NT2/D1 (cell line): ENCODE measurements at regions not wholly inside any gene's neighbourhood (a gene's known extent, or its start where the extent isn't known, plus 50 kb on each side); places are given as distances from the start of the nearest gene placed in this dataset.

Experiments used
- DNase-seq: peaks from one replicate; pipeline ENCODE4 v3.0.0-alpha.2; 2011; ENCODE audit warnings: low read depth, low spot score
- H3K27me3 ChIP-seq: 2 replicates; pipeline ENCODE4 v1.6.0; 2011; ENCODE audit warnings: mild to moderate bottlenecking; ENCODE audit not compliant: insufficient read length, insufficient read depth
- H3K36me3 ChIP-seq: 2 replicates; pipeline ENCODE4 v1.6.1; 2011; ENCODE audit warnings: mild to moderate bottlenecking, low read length, mixed read lengths; ENCODE audit not compliant: insufficient read depth, insufficient read length
- H3K4me1 ChIP-seq: 2 replicates; pipeline ENCODE4 v1.5.1; 2011; ENCODE audit not compliant: insufficient read depth, insufficient read length
- H3K4me3 ChIP-seq: 2 replicates; pipeline ENCODE4 v1.5.1; 2011; ENCODE audit warnings: low read depth; ENCODE audit not compliant: insufficient read length
- H3K9ac ChIP-seq: 2 replicates; pipeline ENCODE4 v1.6.0; 2011; ENCODE audit warnings: low read depth; ENCODE audit not compliant: insufficient read length
- H3K9me3 ChIP-seq: 2 replicates; pipeline ENCODE4 v1.5.1; 2011; ENCODE audit warnings: mild to moderate bottlenecking, low read length; ENCODE audit not compliant: insufficient read depth
- SUZ12 ChIP-seq: IDR thresholded peaks from 2 replicates; pipeline ENCODE4 v1.6.1; 2011; ENCODE audit not compliant: insufficient read length, insufficient read depth; ENCODE audit errors: extremely low read depth
- YY1 ChIP-seq: IDR thresholded peaks from 2 replicates; pipeline ENCODE4 v1.6.1; 2011; ENCODE audit not compliant: insufficient read length, insufficient read depth
- ZNF274 ChIP-seq: IDR thresholded peaks from 2 replicates; pipeline ENCODE4 v1.6.1; 2011; ENCODE audit warnings: mild to moderate bottlenecking, low read depth, low read length

GRCh38 chr14:65957631-65958205 lies 528.5 kb upstream of the CCDC196 start:
- Histone ChIP-seq H3K9ac (no peak overlapping the region), H3K36me3 (no peaks in the 10 kb centered on the region), H3K27me3 (no peaks in the 10 kb centered on the region), H3K4me3 (no peak overlapping the region), H3K9me3 (no peaks in the 10 kb centered on the region), H3K4me1 (peaks cover 2% of the 10 kb centered on the region)
- DNase-seq = no peak
- no peak for TF ChIP-seq YY1
- TF ChIP-seq SUZ12 = no peak
- TF ChIP-seq ZNF274 = no peak

- H3K9ac ChIP-seq = no peak overlapping the region
- no peaks in the 10 kb centered on the region for H3K9me3 ChIP-seq
- no peaks in the 10 kb centered on the region for H3K27me3 ChIP-seq
- DNase-seq = peak; percentile 33
- H3K36me3 ChIP-seq = no peaks in the 10 kb centered on the region
- no peak overlapping the region for H3K4me3 ChIP-seq
- H3K4me1 ChIP-seq = peaks cover 2% of the 10 kb centered on the region
- TF ChIP-seq YY1 (no peak), ZNF274 (no peak), SUZ12 (no peak)
Observed at GRCh38 chr14:65958664-65959562, 527.3 kb upstream of the CCDC196 start.

GRCh38 chr14:65959563-65960024 lies 526.6 kb upstream of the CCDC196 start:
- no peaks in the 10 kb centered on the region for H3K36me3 ChIP-seq
- TF ChIP-seq ZNF274 = no peak
- no peak for TF ChIP-seq YY1
- TF ChIP-seq SUZ12 = no peak
- no peak for DNase-seq
- no peak overlapping the region for H3K4me3 ChIP-seq
- no peak overlapping the region for H3K9ac ChIP-seq
- H3K27me3 ChIP-seq = no peaks in the 10 kb centered on the region
- peaks cover 2% of the 10 kb centered on the region for H3K4me1 ChIP-seq
- H3K9me3 ChIP-seq = no peaks in the 10 kb centered on the region

- Histone ChIP-seq H3K27me3 (no peaks in the 10 kb centered on the region), H3K36me3 (no peaks in the 10 kb centered on the region), H3K9ac (no peak overlapping the region), H3K4me3 (no peak overlapping the region), H3K4me1 (peaks cover 2% of the 10 kb centered on the region), H3K9me3 (no peaks in the 10 kb centered on the region)
- TF ChIP-seq YY1 (no peak), ZNF274 (no peak), SUZ12 (no peak)
- peak; percentile 35 for DNase-seq
Observed at GRCh38 chr14:65961004-65961403, 525.2 kb upstream of the CCDC196 start.

GRCh38 chr14:65962952-65963351 lies 523.2 kb upstream of the CCDC196 start:
- Histone ChIP-seq H3K9me3 (no peaks in the 10 kb centered on the region), H3K36me3 (no peaks in the 10 kb centered on the region), H3K4me1 (peaks cover 2% of the 10 kb centered on the region), H3K4me3 (no peak overlapping the region), H3K9ac (no peak overlapping the region), H3K27me3 (no peaks in the 10 kb centered on the region)
- TF ChIP-seq SUZ12 (no peak), YY1 (no peak), ZNF274 (no peak)
- no peak for DNase-seq

GRCh38 chr14:65964366-65964765 lies 521.8 kb upstream of the CCDC196 start:
- Histone ChIP-seq H3K4me3 (no peak overlapping the region), H3K27me3 (no peaks in the 10 kb centered on the region), H3K9me3 (no peaks in the 10 kb centered on the region), H3K9ac (no peak overlapping the region), H3K4me1 (no peaks in the 10 kb centered on the region), H3K36me3 (no peaks in the 10 kb centered on the region)
- TF ChIP-seq ZNF274 (no peak), SUZ12 (no peak), YY1 (no peak)
- no peak for DNase-seq

- Histone ChIP-seq H3K27me3 (no peaks in the 10 kb centered on the region), H3K36me3 (no peaks in the 10 kb centered on the region), H3K9ac (no peak overlapping the region), H3K9me3 (no peaks in the 10 kb centered on the region), H3K4me1 (no peaks in the 10 kb centered on the region), H3K4me3 (no peak overlapping the region)
- DNase-seq = no peak
- TF ChIP-seq ZNF274 (no peak), SUZ12 (no peak), YY1 (no peak)
Observed at GRCh38 chr14:65966188-65966587, 520.0 kb upstream of the CCDC196 start.
